CD8-positive, alpha-beta memory T cell (primary cell): ENCODE measurements at regions not wholly inside any gene's neighbourhood (a gene's known extent, or its start where the extent isn't known, plus 50 kb on each side); places are given as distances from the start of the nearest gene placed in this dataset.
"Not testable (repeated sequence)": the region's sequence is repeated elsewhere in the genome, so short reads cannot be mapped to it uniquely, and the experiment has no call there.

Experiments used
- CTCF ChIA-PET: fragments of 350-600 bp; sonication (Branson Sonifier 250); formaldehyde crosslinking; loops from one replicate; lab custom pipeline; 2021; ENCODE audit warnings: antibody characterized with exemption; lab: Charles Lee
- POLR2A ChIA-PET: fragments of 350-600 bp; sonication (Branson Sonifier 250); formaldehyde crosslinking; loops from one replicate; lab custom pipeline; 2021; ENCODE audit warnings: antibody characterized with exemption; lab: Charles Lee
- DNase-seq, 5 donors: peaks; one replicate each; pipeline versions ENCODE4 v3.0.0 to v3.0.0-alpha.2; 2020 to 2022; ENCODE audit warnings: mixed read lengths in 1 of 5
- H3K27ac ChIP-seq: one replicate; pipeline ENCODE4 v1.7.0; 2013; ENCODE audit warnings: low read depth, mild to moderate bottlenecking, low read length, moderate library complexity
- H3K27me3 ChIP-seq: 2 replicates; pipeline ENCODE4 v1.7.0; 2013; ENCODE audit warnings: low read length, mild to moderate bottlenecking; ENCODE audit not compliant: insufficient read depth, poor library complexity, severe bottlenecking
- H3K36me3 ChIP-seq: 2 replicates; pipeline ENCODE4 v1.7.0; 2013; ENCODE audit warnings: mild to moderate bottlenecking, low read length, moderate library complexity; ENCODE audit not compliant: insufficient read depth
- H3K4me1 ChIP-seq: 2 replicates; pipeline ENCODE4 v1.7.0; 2013; ENCODE audit warnings: mild to moderate bottlenecking, low read length, moderate library complexity; ENCODE audit not compliant: insufficient read depth
- H3K4me3 ChIP-seq: 2 replicates; pipeline ENCODE4 v1.7.0; 2013; ENCODE audit warnings: mild to moderate bottlenecking, low read length
- H3K9me3 ChIP-seq: 2 replicates; pipeline ENCODE4 v1.7.0; 2013; ENCODE audit warnings: mild to moderate bottlenecking, low read length
- H3K27ac Mint-ChIP-seq, 8 donors: one replicate each; pipeline ENCODE4 v1.8.0; 2020 to 2021; ENCODE audit warnings: mixed read lengths in 8 of 8, mild to moderate bottlenecking in 6 of 8, inconsistent platforms in 3 of 8, moderate library complexity in 3 of 8
- H3K27me3 Mint-ChIP-seq, 2 donors: one replicate each; pipeline ENCODE4 v1.8.0; 2020 to 2021; ENCODE audit warnings: mixed read lengths in 2 of 2, mild to moderate bottlenecking in 1 of 2, moderate library complexity in 1 of 2
- H3K36me3 Mint-ChIP-seq, 3 donors: one replicate each; pipeline ENCODE4 v1.8.0; 2020 to 2021; ENCODE audit warnings: mixed read lengths in 3 of 3, inconsistent platforms in 1 of 3, mild to moderate bottlenecking in 1 of 3
- H3K4me1 Mint-ChIP-seq, 3 donors: one replicate each; pipeline ENCODE4 v1.8.0; 2020 to 2021; ENCODE audit warnings: mixed read lengths in 3 of 3, inconsistent platforms in 1 of 3, mild to moderate bottlenecking in 1 of 3
- H3K4me3 Mint-ChIP-seq, 7 donors: one replicate each; pipeline ENCODE4 v1.8.0; 2020 to 2021; ENCODE audit warnings: mixed read lengths in 7 of 7, mild to moderate bottlenecking in 6 of 7, moderate library complexity in 4 of 7, inconsistent platforms in 2 of 7
- H3K9me3 Mint-ChIP-seq, 5 donors: one replicate each; pipeline ENCODE4 v1.8.0; 2020 to 2022; ENCODE audit warnings: mixed read lengths in 5 of 5, mild to moderate bottlenecking in 3 of 5, moderate library complexity in 2 of 5, inconsistent platforms in 1 of 5

DNA sequence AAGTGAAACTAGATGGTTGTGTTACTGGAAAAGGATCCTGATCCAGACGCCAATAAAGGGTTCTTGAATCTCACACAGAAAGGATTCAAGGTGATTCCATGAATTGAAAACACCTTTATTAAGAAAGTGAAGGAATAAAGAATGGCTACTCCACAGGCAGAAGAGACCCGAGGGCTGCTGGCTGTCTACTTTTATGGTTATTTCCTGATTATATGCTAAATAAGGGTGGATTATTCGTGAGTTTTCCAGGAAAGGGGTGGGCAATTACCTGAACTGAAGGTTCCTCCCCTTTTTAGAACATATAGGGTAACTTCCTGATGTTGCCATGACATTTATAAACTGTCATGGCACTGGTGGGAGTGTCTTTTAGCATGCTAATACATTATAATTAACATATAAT is 50.9 kb upstream of the WARS2 start:
- no peaks in the 10 kb centered on the region for H3K27me3 Mint-ChIP-seq
- H3K36me3 Mint-ChIP-seq, result peaks cover 25 to 69% (median 45%) of the 10 kb centered on the region in 3 donors
- ChIA-PET POLR2A (no interaction called here), CTCF (no interaction called here)
- H3K27me3 ChIP-seq, result no peaks in the 10 kb centered on the region
- no peaks in the 10 kb centered on the region for H3K9me3 ChIP-seq
- no peaks in the 10 kb centered on the region for H3K4me1 ChIP-seq
- peaks cover 7 to 42% (median 10%) of the 10 kb centered on the region in 5 donors for H3K9me3 Mint-ChIP-seq
- H3K27ac ChIP-seq, result no peak overlapping the region
- H3K4me3 ChIP-seq, result no peak overlapping the region
- H3K27ac Mint-ChIP-seq, result no peak overlapping the region
- H3K36me3 ChIP-seq, result no peaks in the 10 kb centered on the region
- H3K4me3 Mint-ChIP-seq, result no peak overlapping the region
- no peaks in the 10 kb centered on the region for H3K4me1 Mint-ChIP-seq
- DNase-seq, result no peak

DNA sequence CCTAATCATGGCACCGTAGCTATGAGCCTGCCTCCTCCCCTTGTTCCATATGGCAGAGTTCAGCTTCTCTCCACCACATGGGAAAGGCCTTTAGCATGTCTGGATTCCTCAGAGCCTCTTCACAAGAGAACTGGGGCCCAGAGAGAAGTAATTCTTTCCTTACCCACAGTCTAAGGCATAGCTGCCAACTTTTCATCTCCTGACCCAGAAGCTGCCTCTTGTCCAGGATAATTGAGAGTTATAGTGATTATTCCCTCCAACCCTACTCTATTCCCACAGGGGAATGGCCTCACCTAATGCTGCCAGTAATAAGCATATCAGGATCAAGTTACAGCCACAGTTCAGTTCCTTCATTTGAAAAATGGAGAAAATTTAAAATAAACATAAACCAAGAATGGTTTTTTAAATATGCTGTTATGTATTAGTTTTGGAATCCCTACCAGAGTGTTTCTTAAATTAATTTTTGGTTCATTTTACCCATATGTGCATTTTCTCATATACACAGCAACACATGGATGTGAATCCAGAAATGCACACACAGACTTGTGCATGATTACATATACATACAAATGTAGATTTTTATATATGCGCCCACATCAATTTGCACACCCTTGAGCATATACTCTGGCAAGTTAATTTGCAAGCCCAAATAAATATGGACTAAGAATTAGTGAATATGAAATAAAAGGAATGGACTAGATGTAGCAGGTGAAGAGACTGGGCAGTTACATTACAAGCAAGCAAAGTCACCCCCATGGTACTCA is 63.9 kb upstream of the WARS2 start:
- no peak for DNase-seq
- ChIA-PET CTCF (no interaction called here), POLR2A (no interaction called here)

DNA sequence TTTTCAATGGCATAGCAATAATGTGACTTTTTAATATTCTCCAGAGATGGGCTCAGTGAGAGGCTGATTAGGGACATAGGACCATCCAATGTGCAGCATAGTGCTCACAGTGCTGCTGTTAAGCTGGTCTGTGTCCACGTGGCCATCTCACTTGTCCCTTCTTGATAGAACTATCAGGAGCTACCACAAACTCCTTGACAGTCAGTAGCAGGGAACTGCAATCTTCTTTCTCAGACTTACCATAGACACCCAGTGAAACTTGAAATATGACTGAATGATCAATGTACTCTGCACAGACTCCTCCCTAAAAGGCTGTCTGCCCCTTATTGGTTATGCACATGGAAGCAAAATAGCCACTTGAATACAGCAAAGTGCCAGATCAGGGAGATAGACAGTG is 64.5 kb upstream of the WARS2 start:
- no peak overlapping the region for H3K4me3 Mint-ChIP-seq
- no peaks in the 10 kb centered on the region for H3K9me3 ChIP-seq
- CTCF ChIA-PET, result no interaction called here
- POLR2A ChIA-PET, result no interaction called here
- H3K27ac ChIP-seq, result no peak overlapping the region
- H3K36me3 ChIP-seq, result no peaks in the 10 kb centered on the region
- no peak overlapping the region for H3K4me3 ChIP-seq
- no peaks in the 10 kb centered on the region for H3K4me1 Mint-ChIP-seq
- H3K4me1 ChIP-seq, result no peaks in the 10 kb centered on the region
- H3K9me3 Mint-ChIP-seq, result peaks cover 3 to 23% (median 12%) of the 10 kb centered on the region in 5 donors
- peaks cover 7 to 31% (median 16%) of the 10 kb centered on the region in 3 donors for H3K36me3 Mint-ChIP-seq
- DNase-seq, result no peak
- H3K27me3 Mint-ChIP-seq, result no peaks in the 10 kb centered on the region
- no peak overlapping the region for H3K27ac Mint-ChIP-seq
- no peaks in the 10 kb centered on the region for H3K27me3 ChIP-seq

More for the DNA sequence above, 63.9 kb upstream of the WARS2 start:
- no peaks in the 10 kb centered on the region for H3K9me3 ChIP-seq
- no peak overlapping the region for H3K4me3 ChIP-seq
- Mint-ChIP-seq H3K36me3 (peaks cover 7 to 31% (median 16%) of the 10 kb centered on the region in 3 donors), H3K27me3 (no peaks in the 10 kb centered on the region), H3K27ac (no peak overlapping the region), H3K9me3 (peaks cover 7 to 29% (median 16%) of the 10 kb centered on the region in 5 donors), H3K4me3 (no peak overlapping the region), H3K4me1 (no peaks in the 10 kb centered on the region)
- no peaks in the 10 kb centered on the region for H3K27me3 ChIP-seq
- no peaks in the 10 kb centered on the region for H3K36me3 ChIP-seq
- H3K27ac ChIP-seq, result no peak overlapping the region
- no peaks in the 10 kb centered on the region for H3K4me1 ChIP-seq

DNA sequence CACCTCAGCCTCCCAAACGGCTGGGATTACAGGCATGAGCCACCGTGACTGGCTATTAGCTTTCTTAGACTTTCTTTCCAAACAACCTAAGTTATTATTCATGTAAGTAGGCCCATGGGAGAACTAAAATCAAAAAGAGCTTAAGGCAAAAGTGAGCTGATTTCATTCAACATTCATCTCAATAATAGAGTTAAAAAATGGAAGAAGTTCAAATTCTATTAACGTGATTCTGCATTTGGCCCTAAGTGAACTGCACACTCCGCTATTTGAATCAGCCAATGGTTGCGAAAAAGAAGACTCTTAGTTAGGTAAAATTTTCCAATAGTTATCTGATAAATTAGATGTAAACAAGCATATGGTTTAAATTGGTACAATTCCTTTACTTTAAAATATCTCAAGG is 68.6 kb upstream of the WARS2 start:
- no peak for DNase-seq
- Histone ChIP-seq H3K9me3 (no peaks in the 10 kb centered on the region), H3K4me3 (no peak overlapping the region), H3K36me3 (no peaks in the 10 kb centered on the region), H3K27ac (no peak overlapping the region), H3K4me1 (no peaks in the 10 kb centered on the region), H3K27me3 (no peaks in the 10 kb centered on the region)
- no peaks in the 10 kb centered on the region for H3K27me3 Mint-ChIP-seq
- H3K4me1 Mint-ChIP-seq, result no peaks in the 10 kb centered on the region
- no peak overlapping the region for H3K4me3 Mint-ChIP-seq
- ChIA-PET POLR2A (no interaction called here), CTCF (no interaction called here)
- H3K27ac Mint-ChIP-seq, result no peak overlapping the region
- H3K9me3 Mint-ChIP-seq, result peaks cover 0 to 15% (median 7%) of the 10 kb centered on the region in 5 donors
- H3K36me3 Mint-ChIP-seq, result peaks cover 9 to 28% (median 9%) of the 10 kb centered on the region in 3 donors

DNA sequence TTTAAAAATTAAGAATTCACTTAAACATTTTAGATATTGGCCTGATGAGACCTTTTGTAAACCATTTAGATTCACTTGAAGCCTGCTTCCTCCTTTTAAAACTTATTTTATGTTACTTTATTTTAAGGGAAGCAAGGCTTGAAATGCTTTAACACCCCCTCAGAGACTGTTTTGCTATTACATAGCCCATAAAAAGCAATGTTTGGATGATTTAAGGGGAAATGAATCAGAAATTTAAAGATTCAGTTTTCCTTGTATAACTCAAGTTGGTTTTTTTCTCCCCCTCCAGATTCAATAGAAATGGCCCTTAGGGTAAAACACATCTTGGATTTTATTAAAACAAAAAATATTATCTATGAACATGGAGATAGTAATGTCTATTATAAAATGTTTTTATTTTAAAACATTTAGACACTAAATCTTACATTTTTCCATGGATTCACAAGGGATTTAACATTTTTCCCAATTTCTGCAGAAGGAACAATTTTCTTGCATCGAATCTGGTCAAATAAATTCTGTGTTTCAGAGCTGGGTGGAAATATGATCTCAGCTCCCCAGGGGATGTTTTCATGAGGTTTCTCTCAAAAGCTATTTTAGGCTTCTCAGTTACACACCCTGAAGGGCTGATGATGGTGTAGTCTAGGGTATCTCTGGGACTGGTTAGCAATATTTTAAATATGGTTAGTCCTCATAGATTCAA is 69.3 kb upstream of the WARS2 start:
- Histone ChIP-seq H3K27ac (no peak overlapping the region), H3K36me3 (no peaks in the 10 kb centered on the region), H3K27me3 (no peaks in the 10 kb centered on the region), H3K4me3 (no peak overlapping the region), H3K9me3 (no peaks in the 10 kb centered on the region), H3K4me1 (no peaks in the 10 kb centered on the region)
- no peak overlapping the region for H3K4me3 Mint-ChIP-seq
- H3K9me3 Mint-ChIP-seq, result peaks cover 2 to 15% (median 9%) of the 10 kb centered on the region in 5 donors
- POLR2A ChIA-PET, result no interaction called here
- H3K4me1 Mint-ChIP-seq, result no peaks in the 10 kb centered on the region
- H3K27me3 Mint-ChIP-seq, result no peaks in the 10 kb centered on the region
- no peak overlapping the region for H3K27ac Mint-ChIP-seq
- DNase-seq, result no peak
- CTCF ChIA-PET, result no interaction called here
- peaks cover 9 to 28% (median 9%) of the 10 kb centered on the region in 3 donors for H3K36me3 Mint-ChIP-seq

DNA sequence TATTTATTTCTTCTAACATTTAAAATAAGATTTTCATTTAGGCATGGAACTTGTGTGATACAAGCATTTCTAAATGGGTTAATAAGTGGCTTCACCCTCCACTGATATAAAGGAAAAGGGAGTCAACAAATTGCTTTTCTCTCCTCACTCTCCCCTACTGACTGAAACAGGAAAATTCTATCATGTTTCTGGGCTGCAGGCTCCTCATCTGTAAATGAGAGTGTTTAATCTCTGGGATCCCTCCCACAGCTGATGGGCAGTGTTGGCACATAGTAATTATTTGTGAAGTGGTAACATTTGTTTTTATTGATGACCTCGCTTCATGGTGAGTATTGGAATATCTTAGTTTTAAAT is 69.8 kb upstream of the WARS2 start:
- Histone ChIP-seq H3K9me3 (no peaks in the 10 kb centered on the region), H3K36me3 (no peaks in the 10 kb centered on the region), H3K27me3 (no peaks in the 10 kb centered on the region), H3K4me3 (no peak overlapping the region), H3K27ac (no peak overlapping the region), H3K4me1 (no peaks in the 10 kb centered on the region)
- DNase-seq, result no peak
- no peaks in the 10 kb centered on the region for H3K4me1 Mint-ChIP-seq
- POLR2A ChIA-PET, result no interaction called here
- peaks cover 9 to 28% (median 9%) of the 10 kb centered on the region in 3 donors for H3K36me3 Mint-ChIP-seq
- CTCF ChIA-PET, result no interaction called here
- H3K27ac Mint-ChIP-seq, result no peak overlapping the region
- no peak overlapping the region for H3K4me3 Mint-ChIP-seq
- no peaks in the 10 kb centered on the region for H3K27me3 Mint-ChIP-seq
- peaks cover 2 to 15% (median 9%) of the 10 kb centered on the region in 5 donors for H3K9me3 Mint-ChIP-seq

DNA sequence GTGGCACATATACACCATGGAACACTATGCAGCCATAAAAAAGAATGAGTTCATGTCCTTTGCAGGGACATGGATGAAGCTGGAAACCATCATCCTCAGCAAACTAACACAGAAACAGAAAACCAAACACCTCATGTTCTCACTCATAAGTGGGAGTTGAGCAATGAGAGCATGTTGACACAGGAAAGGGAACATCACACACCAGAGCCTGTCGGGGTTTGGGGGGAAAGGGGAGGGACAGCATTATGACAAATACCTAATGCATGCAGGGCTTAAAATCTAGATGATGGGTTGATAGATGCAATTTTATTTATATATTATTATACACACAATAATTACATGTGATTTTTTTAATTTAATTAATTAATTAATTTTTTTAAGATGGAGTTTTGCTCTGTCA is 72.8 kb upstream of the WARS2 start:
- POLR2A ChIA-PET, H3K4me1 ChIP-seq, H3K9me3 ChIP-seq, H3K36me3 ChIP-seq, CTCF ChIA-PET, H3K4me3 ChIP-seq, H3K27me3 Mint-ChIP-seq, DNase-seq, H3K27me3 ChIP-seq, H3K27ac ChIP-seq, H3K4me1 Mint-ChIP-seq, H3K27ac Mint-ChIP-seq, H3K4me3 Mint-ChIP-seq: not testable (repeated sequence)
- H3K9me3 Mint-ChIP-seq, result peaks cover 2 to 20% (median 5%) of the 10 kb centered on the region in 5 donors
- peaks cover 4 to 34% (median 7%) of the 10 kb centered on the region in 3 donors for H3K36me3 Mint-ChIP-seq

DNA sequence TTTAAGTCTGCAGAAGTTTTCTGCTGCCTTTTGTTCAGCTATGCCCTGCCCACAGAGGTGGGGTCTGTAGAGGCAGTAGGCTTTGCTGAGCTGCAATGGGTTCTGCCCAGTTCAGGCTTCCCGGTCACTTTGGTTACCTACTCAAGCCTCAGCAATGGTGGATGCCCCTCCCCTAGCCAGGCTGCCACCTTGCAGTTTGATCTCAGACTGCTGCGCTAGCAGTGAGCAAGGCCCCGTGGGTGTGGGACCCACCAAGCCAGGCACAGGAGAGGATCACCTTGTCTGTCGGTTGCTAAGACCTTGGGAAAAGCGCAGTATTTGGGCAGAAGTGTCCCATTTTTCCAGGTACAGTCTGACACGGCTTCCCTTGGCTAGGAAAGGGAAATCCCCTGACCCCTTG is 74.5 kb upstream of the WARS2 start:
- POLR2A ChIA-PET, H3K27ac ChIP-seq, H3K9me3 ChIP-seq, H3K36me3 ChIP-seq, H3K4me1 Mint-ChIP-seq, H3K4me3 ChIP-seq, DNase-seq, H3K4me3 Mint-ChIP-seq, H3K27me3 Mint-ChIP-seq, H3K27ac Mint-ChIP-seq, H3K4me1 ChIP-seq, H3K27me3 ChIP-seq, CTCF ChIA-PET: not testable (repeated sequence)
- Mint-ChIP-seq H3K36me3 (peaks cover 3 to 37% (median 10%) of the 10 kb centered on the region in 3 donors), H3K9me3 (peaks cover 2 to 22% (median 5%) of the 10 kb centered on the region in 5 donors)
